ENCODE measurements at regions not wholly inside any gene's neighbourhood (a gene's known extent, or its start where the extent isn't known, plus 50 kb on each side); places are given as distances from the start of the nearest gene placed in this dataset.

DNA sequence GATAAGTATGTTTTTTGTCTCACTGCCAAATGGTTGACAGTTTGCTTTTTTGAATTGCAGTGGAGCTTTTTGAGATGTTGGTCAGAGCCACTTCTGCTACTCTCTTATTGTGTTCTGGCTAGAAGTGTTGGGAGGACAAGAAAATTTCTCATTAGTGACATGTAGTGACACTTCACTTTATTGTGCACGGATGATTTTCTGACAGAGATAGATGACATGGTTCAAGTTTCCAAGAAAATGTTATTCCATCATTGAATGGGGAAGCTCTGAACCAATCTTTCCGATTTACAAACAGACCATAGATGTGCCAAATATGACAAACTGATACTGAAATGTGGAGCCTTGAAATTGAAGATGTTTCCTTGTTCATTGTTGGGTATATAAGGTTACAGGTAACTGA, 558.9 kb upstream of the WWC1 start:
- no peak overlapping the region for H3K4me3 ChIP-seq (ENCODE audit: low read depth, low read length)
- H3K36me3 ChIP-seq (ENCODE audit: control insufficient read depth, insufficient read depth, low read length): no peaks in the 10 kb centered on the region
- H3K27me3 ChIP-seq (ENCODE audit: control insufficient read depth, insufficient read depth, low read length): no peaks in the 10 kb centered on the region
- DNase-seq (ENCODE audit: low read depth): no peak
- TF ChIP-seq, protein P1, sequence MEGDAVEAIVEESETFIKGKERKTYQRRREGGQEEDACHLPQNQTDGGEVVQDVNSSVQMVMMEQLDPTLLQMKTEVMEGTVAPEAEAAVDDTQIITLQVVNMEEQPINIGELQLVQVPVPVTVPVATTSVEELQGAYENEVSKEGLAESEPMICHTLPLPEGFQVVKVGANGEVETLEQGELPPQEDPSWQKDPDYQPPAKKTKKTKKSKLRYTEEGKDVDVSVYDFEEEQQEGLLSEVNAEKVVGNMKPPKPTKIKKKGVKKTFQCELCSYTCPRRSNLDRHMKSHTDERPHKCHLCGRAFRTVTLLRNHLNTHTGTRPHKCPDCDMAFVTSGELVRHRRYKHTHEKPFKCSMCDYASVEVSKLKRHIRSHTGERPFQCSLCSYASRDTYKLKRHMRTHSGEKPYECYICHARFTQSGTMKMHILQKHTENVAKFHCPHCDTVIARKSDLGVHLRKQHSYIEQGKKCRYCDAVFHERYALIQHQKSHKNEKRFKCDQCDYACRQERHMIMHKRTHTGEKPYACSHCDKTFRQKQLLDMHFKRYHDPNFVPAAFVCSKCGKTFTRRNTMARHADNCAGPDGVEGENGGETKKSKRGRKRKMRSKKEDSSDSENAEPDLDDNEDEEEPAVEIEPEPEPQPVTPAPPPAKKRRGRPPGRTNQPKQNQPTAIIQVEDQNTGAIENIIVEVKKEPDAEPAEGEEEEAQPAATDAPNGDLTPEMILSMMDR (IDR thresholded peaks at IDR 0.05; ENCODE audit: insufficient read depth, low read length, poor library complexity, severe bottlenecking): no peak

DNA sequence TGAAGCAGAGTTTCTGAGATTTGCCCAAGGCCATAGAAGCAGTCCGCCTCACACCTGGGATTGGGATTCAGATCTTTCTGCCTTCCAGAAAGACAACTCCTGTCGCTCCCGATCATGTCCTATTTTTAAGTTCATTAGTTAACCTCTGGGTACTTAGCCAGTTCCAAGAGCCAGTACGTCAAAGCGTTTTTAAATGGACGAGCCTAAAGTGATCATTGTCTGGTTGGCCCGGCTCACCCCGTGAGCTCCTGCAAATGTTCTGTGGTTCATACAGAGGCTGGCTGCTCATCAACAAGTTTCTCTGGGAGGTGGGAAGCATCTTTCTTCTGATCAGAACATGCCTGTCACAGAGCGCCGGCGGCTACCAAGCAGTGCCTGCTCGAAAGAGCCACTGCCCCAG, 554.5 kb upstream of the WWC1 start:
- DNase-seq (ENCODE audit: low read depth): no peak
- TF ChIP-seq, protein P1 (IDR thresholded peaks at IDR 0.05; ENCODE audit: insufficient read depth, low read length, poor library complexity, severe bottlenecking): no peak
- Histone ChIP-seq H3K27me3 (ENCODE audit: control insufficient read depth, insufficient read depth, low read length) (no peaks in the 10 kb centered on the region), H3K36me3 (ENCODE audit: control insufficient read depth, insufficient read depth, low read length) (no peaks in the 10 kb centered on the region), H3K4me3 (ENCODE audit: low read depth, low read length) (no peak overlapping the region)

DNA sequence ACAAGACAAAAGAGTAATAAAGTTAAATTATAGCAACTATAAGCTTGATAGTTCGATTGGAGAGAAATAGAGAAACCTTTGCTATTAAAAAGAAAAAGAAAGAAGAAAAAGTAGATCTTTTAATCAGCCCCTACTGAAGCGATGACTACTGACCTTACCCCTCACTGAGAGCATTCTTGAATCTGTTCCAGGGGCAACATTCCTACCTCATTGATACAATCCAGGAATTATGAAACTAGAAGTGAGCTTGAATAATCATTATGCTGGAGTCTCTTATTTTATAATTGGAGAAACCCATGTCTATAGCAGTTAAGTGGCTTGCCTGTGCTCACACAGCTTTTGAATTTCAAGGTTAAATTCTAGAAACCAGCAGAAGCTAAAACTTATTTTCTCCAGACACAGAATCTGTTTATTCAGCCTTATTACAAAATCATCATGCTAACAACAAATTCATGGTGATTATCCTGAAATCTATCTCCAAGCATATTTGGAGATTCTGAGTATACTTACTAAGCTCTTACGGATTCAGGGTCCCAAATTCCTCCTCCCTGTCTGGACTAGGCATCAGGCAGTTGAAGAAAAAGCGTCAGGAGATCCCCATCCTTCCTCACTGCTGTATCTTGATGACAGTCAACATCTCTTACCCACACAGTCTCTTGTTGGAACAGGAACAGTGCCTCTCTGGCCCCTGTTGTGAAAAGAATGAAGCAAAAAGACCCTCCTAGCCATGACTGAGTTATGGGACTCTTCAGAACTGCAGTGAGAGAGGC, 547.6 kb upstream of the WWC1 start:
- TF ChIP-seq, protein P1 (IDR thresholded peaks at IDR 0.05; ENCODE audit: insufficient read depth, low read length, poor library complexity, severe bottlenecking): no peak
- H3K36me3 ChIP-seq (ENCODE audit: control insufficient read depth, insufficient read depth, low read length): no peaks in the 10 kb centered on the region
- no peak overlapping the region for H3K4me3 ChIP-seq (ENCODE audit: low read depth, low read length)
- peak; percentile 37 for DNase-seq (ENCODE audit: low read depth)
- no peaks in the 10 kb centered on the region for H3K27me3 ChIP-seq (ENCODE audit: control insufficient read depth, insufficient read depth, low read length)

DNA sequence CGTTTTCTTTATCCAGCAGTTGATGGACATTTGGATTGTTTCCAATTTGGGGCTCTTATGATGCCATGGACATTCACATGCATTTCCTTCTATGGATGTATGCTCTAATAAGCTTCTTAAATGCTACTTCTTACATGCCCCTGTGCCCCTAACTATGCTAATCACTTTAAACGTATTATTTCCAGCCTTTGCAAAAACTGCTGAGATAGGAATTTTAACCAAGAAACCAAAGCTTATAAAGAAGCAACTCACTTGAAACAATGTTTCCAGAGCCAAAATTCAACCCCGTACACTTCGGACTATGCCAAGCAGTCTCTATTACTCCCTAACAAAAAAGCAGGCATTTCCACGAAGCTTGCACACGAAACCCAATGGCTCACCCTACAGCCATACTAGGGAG, 545.6 kb upstream of the WWC1 start:
- H3K4me3 ChIP-seq (ENCODE audit: low read depth, low read length): no peak overlapping the region
- DNase-seq (ENCODE audit: low read depth): no peak
- TF ChIP-seq, protein P1 (IDR thresholded peaks at IDR 0.05; ENCODE audit: insufficient read depth, low read length, poor library complexity, severe bottlenecking): no peak
- H3K36me3 ChIP-seq (ENCODE audit: control insufficient read depth, insufficient read depth, low read length): no peaks in the 10 kb centered on the region
- no peaks in the 10 kb centered on the region for H3K27me3 ChIP-seq (ENCODE audit: control insufficient read depth, insufficient read depth, low read length)

DNA sequence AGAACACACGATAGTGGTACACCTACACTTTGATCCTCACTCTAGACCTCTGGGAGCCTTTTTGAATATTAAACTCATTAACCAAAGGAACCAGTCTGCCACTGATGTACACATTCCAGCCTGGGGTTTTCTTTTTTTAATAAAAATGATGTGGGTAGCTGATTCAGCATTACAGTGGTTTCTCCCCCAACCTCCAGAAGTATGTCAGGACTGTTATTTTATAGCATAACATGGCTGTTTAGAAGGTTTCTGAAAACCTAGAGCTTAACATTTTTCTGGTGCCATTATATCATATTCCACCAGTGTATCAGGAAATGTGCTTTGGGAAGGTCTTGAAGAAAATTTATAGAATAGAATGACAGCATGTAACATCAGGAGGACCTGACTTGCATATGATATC, 540.9 kb upstream of the WWC1 start:
- Histone ChIP-seq H3K36me3 (ENCODE audit: control insufficient read depth, insufficient read depth, low read length) (no peaks in the 10 kb centered on the region), H3K27me3 (ENCODE audit: control insufficient read depth, insufficient read depth, low read length) (no peaks in the 10 kb centered on the region), H3K4me3 (ENCODE audit: low read depth, low read length) (no peak overlapping the region)
- no peak for DNase-seq (ENCODE audit: low read depth)
- TF ChIP-seq, protein P1 (IDR thresholded peaks at IDR 0.05; ENCODE audit: insufficient read depth, low read length, poor library complexity, severe bottlenecking): no peak

DNA sequence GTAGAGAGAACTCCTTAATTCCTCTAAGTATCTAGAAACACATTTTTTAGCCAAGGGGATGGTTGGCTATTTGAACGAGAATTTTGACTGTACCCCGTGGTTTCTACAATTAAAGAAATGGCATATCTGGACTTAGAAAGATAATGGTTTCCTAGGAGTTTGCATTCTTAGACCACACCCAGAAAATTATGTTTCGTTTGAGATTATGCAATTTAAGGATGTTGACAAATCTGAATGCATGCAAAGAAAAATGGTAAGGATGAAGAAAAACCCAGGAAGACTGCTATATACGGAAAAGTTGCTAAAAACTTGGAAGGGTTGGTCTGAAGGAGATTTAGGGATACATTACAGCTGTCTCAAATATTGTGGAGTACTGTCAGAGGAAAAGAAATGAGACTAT, 538.5 kb upstream of the WWC1 start:
- DNase-seq (ENCODE audit: low read depth): no peak
- Histone ChIP-seq H3K27me3 (ENCODE audit: control insufficient read depth, insufficient read depth, low read length) (no peaks in the 10 kb centered on the region), H3K36me3 (ENCODE audit: control insufficient read depth, insufficient read depth, low read length) (no peaks in the 10 kb centered on the region), H3K4me3 (ENCODE audit: low read depth, low read length) (no peak overlapping the region)
- TF ChIP-seq, protein P1 (IDR thresholded peaks at IDR 0.05; ENCODE audit: insufficient read depth, low read length, poor library complexity, severe bottlenecking): no peak

Data from kidney epithelial cell (primary cell).